Tibial nerve (tissue), 4 donors: ENCODE measurements at regions not wholly inside any gene's neighbourhood (a gene's known extent, or its start where the extent isn't known, plus 50 kb on each side); places are given as distances from the start of the nearest gene placed in this dataset.
"Not testable (repeated sequence)": the region's sequence is repeated elsewhere in the genome, so short reads cannot be mapped to it uniquely, and the experiment has no call there.

Experiments used
- EP300 ChIP-seq, 2 donors: sonication (generic); formaldehyde crosslinking; IDR thresholded peaks; one replicate each; pipeline ENCODE4 v1.6.1; 2017; ENCODE audit warnings: antibody characterized with exemption in 2 of 2, mild to moderate bottlenecking in 1 of 2
- POLR2A ChIP-seq, 2 donors: fragments of 450-650 bp; IDR thresholded peaks; one replicate each; pipeline ENCODE4 v1.6.1; 2017; ENCODE audit warnings: antibody characterized with exemption in 2 of 2, mild to moderate bottlenecking in 2 of 2, moderate library complexity in 2 of 2
- TF ChIP-seq, protein P1 (sequence below), 5 experiments: fragments of 200-600 bp in 3 of 5; fragments of 450-650 bp in 2 of 5; sonication (generic) in 3 of 5; IDR thresholded peaks; one replicate each; pipeline ENCODE4 v1.5.1; 2016 to 2019; ENCODE audit warnings: antibody characterized with exemption in 5 of 5, mild to moderate bottlenecking in 3 of 5, moderate library complexity in 2 of 5

DNA sequence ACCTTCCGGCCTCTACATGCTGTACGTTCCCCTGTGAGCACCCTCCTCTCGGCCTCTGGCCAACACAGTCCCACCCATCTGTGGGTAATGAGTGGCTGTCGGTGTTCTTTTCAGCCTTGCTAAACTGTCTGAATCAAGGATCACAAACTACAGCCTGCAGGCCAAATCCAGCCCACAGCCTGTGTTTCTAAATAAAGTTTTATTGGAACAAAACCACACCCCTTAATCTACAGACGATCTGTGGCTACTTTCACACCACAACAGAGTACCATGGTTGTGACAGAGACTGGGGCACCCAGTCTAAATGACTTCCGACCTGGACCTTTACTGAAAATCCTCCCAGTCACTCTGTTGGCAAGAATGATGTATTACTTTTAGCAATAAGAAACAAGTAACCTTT is 77.3 kb upstream of the DRD5 start:
- TF ChIP-seq EP300, POLR2A (IDR thresholded peaks at IDR 0.05): not testable (repeated sequence)
- TF ChIP-seq, protein P1, sequence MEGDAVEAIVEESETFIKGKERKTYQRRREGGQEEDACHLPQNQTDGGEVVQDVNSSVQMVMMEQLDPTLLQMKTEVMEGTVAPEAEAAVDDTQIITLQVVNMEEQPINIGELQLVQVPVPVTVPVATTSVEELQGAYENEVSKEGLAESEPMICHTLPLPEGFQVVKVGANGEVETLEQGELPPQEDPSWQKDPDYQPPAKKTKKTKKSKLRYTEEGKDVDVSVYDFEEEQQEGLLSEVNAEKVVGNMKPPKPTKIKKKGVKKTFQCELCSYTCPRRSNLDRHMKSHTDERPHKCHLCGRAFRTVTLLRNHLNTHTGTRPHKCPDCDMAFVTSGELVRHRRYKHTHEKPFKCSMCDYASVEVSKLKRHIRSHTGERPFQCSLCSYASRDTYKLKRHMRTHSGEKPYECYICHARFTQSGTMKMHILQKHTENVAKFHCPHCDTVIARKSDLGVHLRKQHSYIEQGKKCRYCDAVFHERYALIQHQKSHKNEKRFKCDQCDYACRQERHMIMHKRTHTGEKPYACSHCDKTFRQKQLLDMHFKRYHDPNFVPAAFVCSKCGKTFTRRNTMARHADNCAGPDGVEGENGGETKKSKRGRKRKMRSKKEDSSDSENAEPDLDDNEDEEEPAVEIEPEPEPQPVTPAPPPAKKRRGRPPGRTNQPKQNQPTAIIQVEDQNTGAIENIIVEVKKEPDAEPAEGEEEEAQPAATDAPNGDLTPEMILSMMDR (IDR thresholded peaks at IDR 0.05), result not testable (repeated sequence)
